HG03558 (cell line): ENCODE measurements at regions not wholly inside any gene's neighbourhood (a gene's known extent, or its start where the extent isn't known, plus 50 kb on each side); places are given as distances from the start of the nearest gene placed in this dataset.
"Not testable (repeated sequence)": the region's sequence is repeated elsewhere in the genome, so short reads cannot be mapped to it uniquely, and the experiment has no call there.

Experiments used
- ATAC-seq: cut with Tn5 transposase; IDR thresholded peaks from one replicate; pipeline ENCODE4 v1.9.1; 2021; ENCODE audit warnings: moderate number of reproducible peaks; ENCODE audit not compliant: unreplicated experiment; ENCODE audit errors: extremely low read depth

DNA sequence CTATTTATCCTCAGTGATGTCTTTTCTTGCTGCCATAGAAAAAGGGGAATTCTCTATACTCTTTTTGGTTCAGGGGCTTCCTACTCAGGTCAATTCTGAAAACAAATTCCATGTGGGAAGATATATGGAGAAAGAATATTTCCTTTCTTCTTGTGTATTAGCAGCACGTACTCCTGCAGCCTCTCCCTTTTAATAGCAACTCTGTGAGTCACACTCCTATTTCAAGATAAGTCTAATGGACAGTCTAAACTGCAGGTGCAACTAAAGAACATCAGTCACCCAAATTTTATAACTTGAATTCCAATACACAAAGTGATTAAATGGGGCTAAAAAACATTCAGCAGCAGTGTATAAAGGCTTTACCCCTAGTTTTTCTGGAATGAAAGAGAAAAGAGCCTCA lies 942.2 kb downstream of the CNTNAP5 start:
- ATAC-seq = no peak

GRCh38 chr2:124970030-124970429 lies 944.9 kb downstream of the CNTNAP5 start:
- no peak for ATAC-seq

DNA sequence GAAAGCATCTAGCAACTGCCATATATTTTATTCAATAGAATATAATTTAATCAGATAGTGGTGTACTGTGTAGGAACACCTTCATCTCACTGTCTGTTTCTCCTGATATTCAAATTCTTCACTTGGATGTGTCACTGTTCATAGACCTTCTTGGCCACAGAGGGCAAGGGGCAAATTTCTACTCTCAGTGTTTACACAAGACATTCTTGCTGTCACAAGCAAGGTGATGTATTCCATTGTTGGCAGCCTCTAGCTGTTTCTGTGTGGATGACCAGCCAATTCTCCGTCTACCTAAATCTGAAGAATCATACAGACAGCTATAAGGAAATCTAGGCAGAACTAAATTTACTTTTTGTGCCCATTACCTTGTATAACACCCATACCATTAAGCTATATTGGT lies 948.3 kb downstream of the CNTNAP5 start:
- ATAC-seq = no peak

GRCh38 chr2:124975224-124975623 lies 950.1 kb downstream of the CNTNAP5 start:
- ATAC-seq = no peak

GRCh38 chr2:124975648-124976047 lies 950.6 kb downstream of the CNTNAP5 start:
- no peak for ATAC-seq

DNA sequence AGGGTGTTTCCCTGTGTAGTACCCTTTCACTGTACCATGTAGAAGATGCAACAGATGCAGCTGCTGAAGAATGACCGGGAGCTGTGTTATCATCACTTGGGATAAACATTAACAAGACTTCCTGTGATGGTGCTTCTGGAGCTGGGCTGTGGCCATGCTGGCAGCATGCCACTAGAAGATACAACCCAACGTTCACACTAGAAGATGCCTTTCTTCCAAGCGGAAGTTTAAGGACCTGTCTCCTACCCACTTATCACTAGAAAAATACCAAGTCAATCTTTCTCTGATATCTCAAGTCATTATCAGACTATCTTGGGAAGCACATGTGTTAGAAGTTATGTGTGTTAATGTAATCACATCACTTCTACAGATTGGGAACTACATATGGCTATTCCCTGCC lies 953.5 kb downstream of the CNTNAP5 start:
- no peak for ATAC-seq

DNA sequence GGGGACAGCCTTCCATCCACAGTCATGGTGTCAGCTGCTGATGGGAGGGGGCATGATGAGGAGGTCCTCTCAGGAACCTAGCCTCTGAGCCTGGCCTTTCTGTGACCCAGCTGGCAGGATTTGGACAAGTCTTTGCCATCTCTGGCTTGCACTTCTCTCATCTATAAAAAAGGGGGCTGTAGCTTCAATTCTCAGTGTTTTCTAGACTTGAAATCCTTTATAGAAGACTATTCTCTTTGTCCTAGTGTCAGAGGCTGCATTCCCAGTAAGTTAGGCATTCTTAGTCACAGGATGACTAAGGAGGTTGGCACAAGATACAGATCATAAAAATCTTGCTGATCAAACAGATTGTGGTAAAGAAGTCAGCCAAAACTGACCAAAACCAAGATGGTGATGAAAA lies 958.5 kb downstream of the CNTNAP5 start:
- ATAC-seq = no peak

GRCh38 chr2:124985270-124985669 lies 960.2 kb downstream of the CNTNAP5 start:
- no peak for ATAC-seq

- ATAC-seq = no peak
These were observed 961.0 kb downstream of the CNTNAP5 start for GRCh38 chr2:124986136-124986535.

- not testable (repeated sequence) for ATAC-seq
These were observed 961.8 kb downstream of the CNTNAP5 start for GRCh38 chr2:124986870-124987269.

DNA sequence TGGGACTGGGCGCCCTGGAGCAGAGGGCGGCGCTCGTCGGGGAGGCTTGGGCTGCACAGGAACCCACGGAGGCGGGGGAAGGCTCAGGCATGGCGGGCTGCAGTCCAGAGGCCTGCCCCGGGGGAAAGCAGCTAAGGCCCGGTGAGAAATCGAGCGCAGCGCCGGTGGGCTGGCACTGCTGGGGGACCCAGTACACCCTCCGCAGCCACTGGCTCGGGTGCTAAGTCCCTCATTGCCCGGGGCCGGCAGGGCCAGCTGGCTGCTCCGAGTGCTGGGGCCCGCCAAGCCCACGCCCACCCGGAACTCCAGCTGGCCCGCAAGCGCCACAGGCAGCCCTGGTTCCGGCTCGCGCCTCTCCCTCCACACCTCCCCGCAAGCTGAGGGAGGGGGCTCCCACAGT lies 962.3 kb downstream of the CNTNAP5 start:
- ATAC-seq = not testable (repeated sequence)

GRCh38 chr2:124988111-124988510 lies 963.0 kb downstream of the CNTNAP5 start:
- no peak for ATAC-seq

GRCh38 chr2:124988794-124989193 lies 963.7 kb downstream of the CNTNAP5 start:
- ATAC-seq = no peak

DNA sequence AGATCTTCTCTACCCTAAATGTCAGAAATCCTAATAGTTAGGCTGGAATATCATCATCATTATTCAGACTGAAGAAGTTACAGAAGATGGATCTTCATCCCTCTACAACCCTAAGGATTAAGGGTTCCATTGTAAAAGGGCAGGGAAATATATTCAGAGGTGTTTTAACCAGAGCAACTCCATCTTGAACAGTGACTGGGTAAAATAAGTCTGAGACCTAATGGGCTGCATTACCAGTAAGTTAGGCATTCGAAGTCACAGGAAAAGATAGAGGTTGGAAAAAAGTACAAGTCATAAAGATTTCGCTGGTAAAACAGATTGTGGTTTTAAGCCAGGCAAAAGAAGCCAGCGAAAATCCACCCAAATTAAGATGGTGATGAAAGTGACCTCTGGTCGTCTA lies 968.7 kb downstream of the CNTNAP5 start:
- ATAC-seq = no peak

DNA sequence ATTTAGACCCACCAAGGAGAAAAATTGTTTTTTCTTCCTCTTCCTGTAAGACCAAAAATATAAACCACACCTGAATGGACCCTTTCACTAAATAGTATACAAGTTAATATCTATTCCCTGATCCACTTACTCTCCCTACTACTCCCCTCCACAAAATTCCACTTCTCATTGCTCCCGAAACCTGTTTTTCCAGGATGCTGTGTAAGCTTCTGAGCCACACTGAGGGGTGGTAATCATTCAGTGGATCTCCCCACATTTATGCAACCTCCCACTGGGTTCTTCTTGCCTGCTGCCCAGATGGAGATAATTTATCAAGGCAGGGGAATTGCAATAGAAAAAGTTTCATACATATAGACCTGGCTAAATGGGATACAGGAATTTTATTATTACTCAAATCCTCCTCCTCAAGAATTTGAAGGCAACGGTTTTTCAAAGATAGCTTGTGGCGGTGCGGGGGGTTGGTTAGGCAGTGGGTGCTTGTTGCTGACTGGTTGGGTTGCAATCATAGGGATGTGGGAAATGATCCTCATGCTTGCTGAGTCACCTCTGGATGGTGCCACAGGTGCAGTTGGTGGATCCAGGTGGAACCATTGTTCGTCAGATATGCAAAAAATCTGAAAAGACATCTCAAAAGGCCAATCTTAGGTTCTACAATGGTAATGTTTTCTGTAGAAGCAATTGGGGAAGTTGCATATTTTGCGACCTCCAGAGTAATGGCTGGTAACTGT lies 970.3 kb downstream of the CNTNAP5 start:
- no peak for ATAC-seq

DNA sequence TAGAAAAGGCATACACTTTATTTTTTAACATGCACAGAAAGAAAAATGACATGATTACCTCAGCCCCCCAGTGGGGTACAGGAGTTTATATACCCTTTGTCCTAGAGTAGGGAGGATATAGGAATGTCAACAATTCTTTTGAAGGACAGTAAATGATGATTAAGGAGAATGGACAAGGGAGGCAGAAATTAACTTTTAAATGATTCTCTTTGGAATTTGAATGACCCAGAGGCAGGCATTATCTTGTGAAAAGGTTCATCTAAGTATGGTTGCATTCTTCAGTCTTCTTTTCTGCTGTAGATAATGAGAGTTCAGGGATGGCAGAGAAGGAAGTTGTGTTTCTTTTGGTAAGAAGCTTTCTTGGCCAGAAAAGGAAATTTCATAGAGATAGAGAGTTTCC lies 971.3 kb downstream of the CNTNAP5 start:
- ATAC-seq = no peak

DNA sequence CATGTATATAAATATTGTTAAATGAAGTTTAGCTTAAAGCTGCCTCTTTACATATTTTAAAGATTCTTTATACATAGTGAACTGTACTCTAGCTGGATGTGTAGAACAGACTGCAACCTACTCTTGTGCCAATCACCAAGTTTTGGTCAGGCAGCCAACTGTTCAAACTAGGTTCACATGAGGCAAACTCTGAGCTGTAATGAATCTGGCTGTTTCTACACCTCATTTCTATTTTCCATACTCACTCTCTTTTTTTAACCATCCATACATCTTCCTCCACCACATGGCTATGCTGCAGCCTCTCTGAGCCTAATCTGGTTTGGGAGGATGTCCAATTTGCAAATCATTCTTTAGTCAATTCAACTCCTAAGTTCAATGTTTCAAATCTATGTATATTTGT lies 974.8 kb downstream of the CNTNAP5 start:
- no peak for ATAC-seq

- no peak for ATAC-seq
These were observed 979.2 kb downstream of the CNTNAP5 start for GRCh38 chr2:125004106-125004800.

DNA sequence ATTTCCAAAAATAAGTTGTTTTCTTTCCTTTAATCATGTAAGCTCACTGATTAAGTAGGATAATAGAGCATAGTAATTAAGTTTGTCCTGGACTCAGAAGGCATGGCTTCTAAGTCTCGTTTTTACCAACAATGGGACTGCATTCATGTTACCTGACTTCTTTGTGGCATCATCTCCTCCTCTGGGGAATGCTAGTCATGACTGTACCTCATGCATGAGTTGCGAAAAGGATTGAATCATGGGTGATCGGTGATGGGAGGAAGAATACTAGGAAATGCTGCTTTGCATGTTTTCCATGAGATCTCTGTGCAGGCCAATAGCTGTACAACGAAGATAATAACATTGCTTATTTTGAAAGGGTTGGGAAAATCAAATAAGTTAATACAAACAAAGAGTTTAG lies 981.6 kb downstream of the CNTNAP5 start:
- ATAC-seq = no peak

- ATAC-seq = not testable (repeated sequence)
These were observed 1003.6 kb downstream of the CNTNAP5 start for GRCh38 chr2:125028721-125029120.

- no peak for ATAC-seq
These were observed 1008.8 kb downstream of the CNTNAP5 start for GRCh38 chr2:125033871-125034270.

GRCh38 chr2:125037135-125037653 lies 1012.1 kb downstream of the CNTNAP5 start:
- no peak for ATAC-seq
